D341Med (cell line): ENCODE measurements at regions not wholly inside any gene's neighbourhood (a gene's known extent, or its start where the extent isn't known, plus 50 kb on each side); places are given as distances from the start of the nearest gene placed in this dataset.
A peak's percentile ranks its signal among the peaks of the same experiment; 100 is the strongest.
"Not testable (repeated sequence)": the region's sequence is repeated elsewhere in the genome, so short reads cannot be mapped to it uniquely, and the experiment has no call there.

ENCODE experiments used
- DNase-seq: peaks from one replicate; pipeline ENCODE4 v3.0.0; 2012; ENCODE audit warnings: low spot score

GRCh38 chr6:85357651-85358050 lies 92.2 kb upstream of the NT5E start:
- no peak for DNase-seq

GRCh38 chr6:85356743-85357142 lies 93.1 kb upstream of the NT5E start:
- DNase-seq = not testable (repeated sequence)

GRCh38 chr6:85355816-85356215 lies 94.1 kb upstream of the NT5E start:
- no peak for DNase-seq

GRCh38 chr6:85354761-85355618 lies 94.9 kb upstream of the NT5E start:
- peak; percentile 82 for DNase-seq

GRCh38 chr6:85353012-85353411 lies 96.9 kb upstream of the NT5E start:
- DNase-seq = no peak

- peak; percentile 47 for DNase-seq
Measured at GRCh38 chr6:85348643-85349042, 101.2 kb upstream of the NT5E start.

GRCh38 chr6:85347812-85348211 lies 102.1 kb upstream of the NT5E start:
- DNase-seq = no peak

GRCh38 chr6:85346196-85346595 lies 103.7 kb upstream of the NT5E start:
- no peak for DNase-seq

- no peak for DNase-seq
Measured at GRCh38 chr6:85344996-85345395, 104.9 kb upstream of the NT5E start.

GRCh38 chr6:85343428-85343827 lies 106.5 kb upstream of the NT5E start:
- DNase-seq = no peak

GRCh38 chr6:85329196-85329595 lies 120.7 kb upstream of the NT5E start:
- no peak for DNase-seq

GRCh38 chr6:85325811-85326210 lies 124.1 kb upstream of the NT5E start:
- DNase-seq = not testable (repeated sequence)

- DNase-seq = peak; percentile 57
Measured at GRCh38 chr6:85323435-85324040, 126.3 kb upstream of the NT5E start.

GRCh38 chr6:85322446-85323105 lies 127.3 kb upstream of the NT5E start:
- DNase-seq = no peak

GRCh38 chr6:85321906-85322305 lies 128.0 kb upstream of the NT5E start:
- no peak for DNase-seq

GRCh38 chr6:85314586-85314985 lies 135.3 kb upstream of the NT5E start:
- no peak for DNase-seq

GRCh38 chr6:85300581-85300980 lies 149.3 kb upstream of the NT5E start:
- DNase-seq = no peak

GRCh38 chr6:85298553-85298952 lies 151.3 kb upstream of the NT5E start:
- DNase-seq = no peak

GRCh38 chr6:85291326-85291725 lies 158.6 kb upstream of the NT5E start:
- DNase-seq = no peak

- DNase-seq = no peak
Measured at GRCh38 chr6:85287654-85288053, 162.2 kb upstream of the NT5E start.

- no peak for DNase-seq
Measured at GRCh38 chr6:85287158-85287557, 162.7 kb upstream of the NT5E start.

- not testable (repeated sequence) for DNase-seq
Measured at GRCh38 chr6:85286507-85286906, 163.4 kb upstream of the NT5E start.

GRCh38 chr6:85285934-85286333 lies 163.9 kb upstream of the NT5E start:
- no peak for DNase-seq
